ENCODE measurements at regions not wholly inside any gene's neighbourhood (a gene's known extent, or its start where the extent isn't known, plus 50 kb on each side); places are given as distances from the start of the nearest gene placed in this dataset.

- no peaks in the 10 kb centered on the region for H3K27me3 Mint-ChIP-seq (ENCODE audit: low read depth)
- Histone ChIP-seq H2BK120ac (ENCODE audit: low read depth, low read length, poor library complexity, severe bottlenecking) (no peak overlapping the region), H2AFZ (ENCODE audit: low read length) (no peak overlapping the region), H4K20me1 (ENCODE audit: control insufficient read depth, insufficient read depth, insufficient read length) (no peaks in the 10 kb centered on the region), H3K27me3 (ENCODE audit: insufficient read depth, low read length) (no peaks in the 10 kb centered on the region), H3T11ph (ENCODE audit: low read length) (no peak overlapping the region), H3K27ac (ENCODE audit: insufficient read length, low read depth, low read length) (no peak overlapping the region), H3K79me1 (ENCODE audit: insufficient read depth, low read depth, low read length, poor library complexity, severe bottlenecking) (no peaks in the 10 kb centered on the region), H3K18ac (ENCODE audit: insufficient read length, low read depth, low read length) (no peak overlapping the region), H2BK20ac (ENCODE audit: low read depth, low read length, poor library complexity, severe bottlenecking) (no peak overlapping the region), H3K56ac (ENCODE audit: insufficient read length, low read depth, low read length) (no peak overlapping the region), H3K4ac (ENCODE audit: low read depth, low read length) (no peak overlapping the region), H3K9me3 (ENCODE audit: control insufficient read depth, low read depth, low read length) (no peaks in the 10 kb centered on the region), H4K8ac (replicated peaks; ENCODE audit: insufficient read length, low read depth, low read length) (no peak overlapping the region), H3K23ac (ENCODE audit: insufficient read length, low read depth, low read length) (no peak overlapping the region), H4K5ac (ENCODE audit: insufficient read length, low read depth, low read length) (no peak overlapping the region), H3K79me2 (ENCODE audit: insufficient read depth, low read length) (no peaks in the 10 kb centered on the region), H2BK15ac (ENCODE audit: low read depth, low read length) (no peak overlapping the region), H2BK12ac (ENCODE audit: insufficient read length, low read depth, low read length) (no peak overlapping the region), H3K9ac (ENCODE audit: extremely low read depth, insufficient read length, low read length) (no peak overlapping the region), H3K4me1 (ENCODE audit: insufficient read depth, low read length) (no peaks in the 10 kb centered on the region), H4K91ac (ENCODE audit: insufficient read length, low read depth, low read length) (no peak overlapping the region), H3K14ac (ENCODE audit: insufficient read depth, low read length) (no peak overlapping the region), H2AK5ac (ENCODE audit: insufficient read length, low read length) (no peak overlapping the region), H2BK5ac (ENCODE audit: insufficient read length, low read length) (no peak overlapping the region), H3K23me2 (ENCODE audit: insufficient read length, low read depth, low read length, poor library complexity, severe bottlenecking) (no peaks in the 10 kb centered on the region), H3K4me2 (ENCODE audit: insufficient read depth, insufficient read length, low read length) (no peak overlapping the region)
- no peaks in the 10 kb centered on the region for H3K4me1 Mint-ChIP-seq
- TF ChIP-seq, protein P1, sequence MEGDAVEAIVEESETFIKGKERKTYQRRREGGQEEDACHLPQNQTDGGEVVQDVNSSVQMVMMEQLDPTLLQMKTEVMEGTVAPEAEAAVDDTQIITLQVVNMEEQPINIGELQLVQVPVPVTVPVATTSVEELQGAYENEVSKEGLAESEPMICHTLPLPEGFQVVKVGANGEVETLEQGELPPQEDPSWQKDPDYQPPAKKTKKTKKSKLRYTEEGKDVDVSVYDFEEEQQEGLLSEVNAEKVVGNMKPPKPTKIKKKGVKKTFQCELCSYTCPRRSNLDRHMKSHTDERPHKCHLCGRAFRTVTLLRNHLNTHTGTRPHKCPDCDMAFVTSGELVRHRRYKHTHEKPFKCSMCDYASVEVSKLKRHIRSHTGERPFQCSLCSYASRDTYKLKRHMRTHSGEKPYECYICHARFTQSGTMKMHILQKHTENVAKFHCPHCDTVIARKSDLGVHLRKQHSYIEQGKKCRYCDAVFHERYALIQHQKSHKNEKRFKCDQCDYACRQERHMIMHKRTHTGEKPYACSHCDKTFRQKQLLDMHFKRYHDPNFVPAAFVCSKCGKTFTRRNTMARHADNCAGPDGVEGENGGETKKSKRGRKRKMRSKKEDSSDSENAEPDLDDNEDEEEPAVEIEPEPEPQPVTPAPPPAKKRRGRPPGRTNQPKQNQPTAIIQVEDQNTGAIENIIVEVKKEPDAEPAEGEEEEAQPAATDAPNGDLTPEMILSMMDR (conservative IDR thresholded peaks at IDR 0.05) = no peak
- peaks cover 8 to 9% of the 10 kb centered on the region in 2 experiments; a peak in 4 of 5 replicates for H3K9me3 Mint-ChIP-seq
- no peak overlapping the region for H3K4me3 Mint-ChIP-seq
- no peak overlapping the region; a peak in 1 of 7 replicates for H3K27ac Mint-ChIP-seq
- DNase-seq = no peak
- peaks cover 0 to 3% (median 2%) of the 10 kb centered on the region in 3 experiments; a peak in 5 of 7 replicates for H3K36me3 Mint-ChIP-seq (ENCODE audit: insufficient read depth in 1 of 3, low read depth in 3 of 3)
These were observed 633.8 kb upstream of the CT83 start for GRCh38 chrX:117096528-117096927.
